ENCODE measurements at regions not wholly inside any gene's neighbourhood (a gene's known extent, or its start where the extent isn't known, plus 50 kb on each side); places are given as distances from the start of the nearest gene placed in this dataset.

DNA sequence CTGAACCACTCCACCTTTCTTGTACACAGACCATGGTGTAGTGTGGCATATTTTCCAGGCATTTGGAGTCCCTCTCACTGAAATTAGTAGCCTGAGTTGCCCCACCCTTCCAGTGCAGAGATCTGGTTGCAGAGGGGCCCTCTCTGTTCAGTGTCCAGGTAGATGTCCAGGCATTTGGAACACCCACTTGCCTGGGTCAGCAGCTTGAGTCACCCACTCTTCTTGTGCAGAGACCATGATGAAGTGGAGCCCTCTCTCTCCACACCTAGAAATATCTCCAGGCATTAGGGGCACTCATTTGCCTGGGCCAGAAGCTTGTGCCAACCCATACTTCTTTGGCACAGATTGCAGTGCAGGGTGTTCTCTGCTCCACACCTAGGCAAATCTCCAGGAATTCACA, 2733.3 kb downstream of the PCDH7 start:
- TF ChIP-seq, protein P1, sequence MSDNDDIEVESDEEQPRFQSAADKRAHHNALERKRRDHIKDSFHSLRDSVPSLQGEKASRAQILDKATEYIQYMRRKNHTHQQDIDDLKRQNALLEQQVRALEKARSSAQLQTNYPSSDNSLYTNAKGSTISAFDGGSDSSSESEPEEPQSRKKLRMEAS (IDR thresholded peaks at IDR 0.05), result no peak
- TF ChIP-seq TAF1 (IDR thresholded peaks at IDR 0.05; ENCODE audit: low read depth), result no peak
